Hippocampal formation (tissue), 2 donors: ENCODE measurements at regions not wholly inside any gene's neighbourhood (a gene's known extent, or its start where the extent isn't known, plus 50 kb on each side); places are given as distances from the start of the nearest gene placed in this dataset.
"Not testable (repeated sequence)": the region's sequence is repeated elsewhere in the genome, so short reads cannot be mapped to it uniquely, and the experiment has no call there.

Experiments
- DNase-seq, 2 donors: peaks; one replicate each; lab custom pipeline; 2025; lab: John Stamatoyannopoulos, UW

- DNase-seq, result no peak
Measured at GRCh38 chr20:17837179-17837578, 131.4 kb downstream of the SNX5 start.

- no peak for DNase-seq
Measured at GRCh38 chr20:17836303-17836861, 132.2 kb downstream of the SNX5 start.

- no peak for DNase-seq
Measured at GRCh38 chr20:17835934-17836300, 132.7 kb downstream of the SNX5 start.

GRCh38 chr20:17835240-17835933 is 133.2 kb downstream of the SNX5 start:
- DNase-seq, result no peak

- DNase-seq, result no peak
Measured at GRCh38 chr20:17834804-17835203, 133.8 kb downstream of the SNX5 start.

- no peak for DNase-seq
Measured at GRCh38 chr20:17833036-17833674, 133.4 kb downstream of the BANF2 start.

- no peak for DNase-seq
Measured at GRCh38 chr20:17832236-17832915, 132.6 kb downstream of the BANF2 start.

- no peak for DNase-seq
Measured at GRCh38 chr20:17828598-17829144, 128.9 kb downstream of the BANF2 start.

- DNase-seq, result no peak
Measured at GRCh38 chr20:17827759-17828559, 128.2 kb downstream of the BANF2 start.

- DNase-seq, result no peak
Measured at GRCh38 chr20:17827079-17827478, 127.3 kb downstream of the BANF2 start.

- no peak for DNase-seq
Measured at GRCh38 chr20:17825960-17826843, 126.4 kb downstream of the BANF2 start.

GRCh38 chr20:17825252-17825959 is 125.6 kb downstream of the BANF2 start:
- DNase-seq, result no peak

- DNase-seq, result no peak
Measured at GRCh38 chr20:17824676-17825251, 125.0 kb downstream of the BANF2 start.

- DNase-seq, result no peak
Measured at GRCh38 chr20:17823409-17824144, 123.8 kb downstream of the BANF2 start.

- DNase-seq, result no peak
Measured at GRCh38 chr20:17822540-17823408, 123.0 kb downstream of the BANF2 start.

GRCh38 chr20:17822039-17822438 is 122.3 kb downstream of the BANF2 start:
- no peak for DNase-seq

GRCh38 chr20:17821606-17822005 is 121.8 kb downstream of the BANF2 start:
- not testable (repeated sequence) for DNase-seq
